NCI-H2081 treated with DMSO at 0.1 percent for 48 hours (cell line): ENCODE measurements at regions not wholly inside any gene's neighbourhood (a gene's known extent, or its start where the extent isn't known, plus 50 kb on each side); places are given as distances from the start of the nearest gene placed in this dataset.
"Not testable (repeated sequence)": the region's sequence is repeated elsewhere in the genome, so short reads cannot be mapped to it uniquely, and the experiment has no call there.

Source experiments
- DNase-seq: peaks from one replicate; lab custom pipeline; 2025; lab: John Stamatoyannopoulos, UW

DNA sequence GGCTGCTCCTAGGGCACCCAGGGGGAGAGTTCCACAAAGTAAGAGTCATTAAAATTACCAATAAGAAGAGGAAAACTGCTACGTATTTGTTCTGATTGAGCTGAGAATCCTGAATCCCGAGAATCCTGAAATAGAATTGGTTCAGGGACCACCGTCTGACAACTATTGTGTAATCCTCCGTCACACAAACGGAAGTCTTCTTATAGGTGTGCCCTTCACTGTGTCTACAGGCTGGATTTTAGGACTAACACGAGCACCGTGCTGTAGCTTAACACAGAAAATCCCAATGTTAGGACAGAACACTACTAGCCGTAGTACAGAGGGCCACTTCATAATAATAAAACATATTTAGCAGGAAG lies 50.6 kb upstream of the RNF182 start:
- DNase-seq, result no peak

DNA sequence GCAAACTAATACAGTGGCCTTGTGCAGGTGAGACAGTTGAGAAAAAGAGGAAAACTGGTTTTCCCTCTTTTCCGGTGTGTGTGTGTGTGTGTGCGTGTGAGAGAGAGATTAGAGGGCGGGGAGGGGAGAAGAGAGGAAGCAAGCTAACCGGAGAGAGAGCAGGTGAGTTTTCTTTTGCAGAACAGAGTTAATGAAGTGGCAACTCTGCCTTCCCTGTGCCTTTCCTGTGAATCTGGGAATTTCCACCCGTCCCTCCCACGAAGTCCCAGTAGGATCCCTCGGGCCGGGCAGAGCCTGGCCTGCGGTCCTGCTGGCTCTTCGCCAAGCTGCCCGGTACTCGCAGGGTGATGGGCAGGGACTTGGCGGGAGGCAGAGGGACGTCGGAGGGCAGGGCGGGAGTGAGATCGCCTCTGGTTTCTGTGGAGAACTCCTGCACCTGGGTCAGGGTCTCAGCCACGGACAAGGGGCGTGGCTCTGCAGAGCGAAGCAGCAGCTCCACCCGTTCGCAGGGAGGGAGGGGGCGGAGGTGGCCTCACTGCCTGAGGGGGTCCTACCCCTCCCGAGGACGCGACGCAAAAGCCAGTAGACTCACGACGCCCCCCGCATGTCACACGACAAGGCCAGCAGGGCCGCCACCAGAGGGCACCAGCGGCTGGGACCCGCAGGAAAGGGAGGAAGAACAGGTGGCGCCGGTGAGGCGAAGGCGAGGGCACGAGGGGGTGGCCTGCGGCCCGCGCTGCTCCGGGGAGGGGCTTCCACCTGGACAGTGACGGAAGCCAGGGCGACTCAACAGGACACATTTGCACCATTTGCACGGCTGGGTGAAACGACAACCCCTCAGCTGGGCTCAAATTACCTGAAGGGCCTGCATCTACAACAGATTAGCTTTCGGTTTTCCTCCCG lies 51.2 kb upstream of the RNF182 start:
- peak; percentile 30 for DNase-seq

DNA sequence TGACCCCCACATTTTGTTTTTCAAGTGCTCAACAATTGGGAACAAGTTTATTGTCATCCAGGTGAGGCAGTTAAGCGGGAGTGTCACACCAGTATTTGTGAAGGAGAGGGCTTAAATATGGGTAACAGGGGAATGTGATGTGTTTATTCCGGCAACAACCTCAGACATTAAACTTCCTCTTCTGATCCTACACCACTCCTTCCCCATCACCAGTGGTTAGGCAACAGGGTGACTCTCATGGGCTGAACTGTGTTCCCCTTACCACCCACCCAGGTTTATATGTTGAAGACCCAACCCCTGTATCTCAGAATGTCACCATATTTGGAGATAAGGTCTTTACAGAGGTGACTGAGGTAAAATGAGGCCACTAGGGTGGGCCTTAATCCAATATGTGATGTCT lies 52.1 kb upstream of the RNF182 start:
- no peak for DNase-seq

DNA sequence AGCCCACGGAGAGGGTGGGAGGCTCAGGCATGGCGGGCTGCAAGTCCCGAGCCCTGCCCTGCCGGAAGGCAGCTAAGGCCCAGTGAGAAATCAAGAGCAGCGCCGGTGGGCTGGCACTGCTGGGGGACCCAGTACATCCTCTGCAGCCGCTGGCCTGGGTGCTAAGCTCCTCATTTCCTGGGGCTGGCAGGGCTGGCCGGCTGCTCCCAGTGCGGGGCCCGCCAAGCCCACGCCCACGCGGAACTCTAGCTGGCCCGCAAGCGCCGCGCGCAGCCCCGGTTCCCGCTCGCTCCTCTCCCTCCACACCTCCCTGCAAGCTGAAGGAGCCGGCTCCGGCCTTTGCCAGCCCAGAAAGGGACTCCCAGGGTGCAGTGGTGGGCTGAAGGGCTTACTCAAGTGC lies 52.7 kb upstream of the RNF182 start:
- not testable (repeated sequence) for DNase-seq

DNA sequence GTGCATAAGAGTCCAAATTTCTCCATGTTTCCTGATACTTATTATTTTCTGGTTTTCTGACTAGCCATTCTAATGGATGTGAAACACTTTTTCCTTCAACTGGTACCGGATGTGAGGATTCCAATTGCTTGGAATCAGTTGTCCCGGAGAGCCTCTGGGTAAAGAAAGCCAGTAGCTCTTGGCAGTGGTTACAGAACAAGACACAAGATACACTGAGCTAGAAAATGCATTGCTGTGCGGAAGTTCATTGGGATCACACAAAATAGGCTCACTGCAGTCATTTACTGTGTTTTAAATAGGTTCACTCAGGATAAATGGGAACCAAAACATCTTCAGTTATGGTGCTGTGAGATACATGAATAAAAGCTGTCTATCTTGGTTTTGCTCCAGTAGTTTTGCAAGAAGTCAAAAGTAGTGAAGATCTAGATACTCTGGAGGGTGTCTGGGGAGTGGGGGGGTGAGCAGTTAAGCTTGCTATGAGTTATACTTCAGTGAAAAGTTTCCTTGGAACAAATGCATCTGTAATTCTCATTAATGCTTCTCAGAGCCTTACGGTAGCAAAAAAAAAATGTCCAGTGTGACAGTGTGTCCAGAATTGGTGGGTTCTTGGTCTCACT lies 54.4 kb upstream of the RNF182 start:
- no peak for DNase-seq

DNA sequence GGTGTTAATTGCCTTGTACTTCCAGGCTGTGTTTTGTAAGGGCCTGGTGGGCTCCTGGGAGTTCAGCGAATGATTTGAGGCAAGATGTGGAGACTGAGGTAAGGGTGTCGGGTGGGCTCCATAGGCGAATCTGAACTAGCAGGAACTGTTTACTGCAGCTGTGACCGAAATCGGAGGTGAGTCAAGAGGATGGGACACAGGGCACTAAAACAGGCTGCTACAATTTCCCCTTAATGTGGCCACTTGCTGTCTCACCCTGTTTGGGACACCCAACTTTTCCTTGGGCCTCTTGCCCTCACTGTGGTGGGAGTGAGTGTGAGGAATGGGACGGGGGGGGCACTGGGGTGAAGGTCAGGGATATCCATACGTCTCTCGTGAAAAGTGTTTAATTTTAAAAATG lies 53.9 kb upstream of the MCUR1 start:
- DNase-seq, result no peak

DNA sequence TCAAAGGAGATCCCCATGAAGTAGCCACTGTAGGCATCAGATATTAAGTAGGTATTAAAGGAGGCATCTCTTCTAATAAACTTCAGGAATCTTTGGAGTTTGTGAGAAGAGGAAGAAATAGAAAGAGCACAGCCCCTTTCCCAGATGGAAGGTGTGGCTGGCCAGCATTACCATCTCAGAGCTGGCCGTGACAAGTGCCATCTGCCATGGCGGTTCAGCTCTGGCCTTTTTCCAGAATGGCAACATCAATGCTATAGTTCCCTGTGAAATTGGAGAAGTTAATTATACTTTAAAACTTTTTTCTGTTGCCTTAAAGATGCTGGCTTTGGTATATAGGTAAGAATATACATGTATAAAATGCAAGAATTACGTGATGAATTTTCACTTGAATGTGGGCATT lies 51.9 kb upstream of the MCUR1 start:
- no peak for DNase-seq

DNA sequence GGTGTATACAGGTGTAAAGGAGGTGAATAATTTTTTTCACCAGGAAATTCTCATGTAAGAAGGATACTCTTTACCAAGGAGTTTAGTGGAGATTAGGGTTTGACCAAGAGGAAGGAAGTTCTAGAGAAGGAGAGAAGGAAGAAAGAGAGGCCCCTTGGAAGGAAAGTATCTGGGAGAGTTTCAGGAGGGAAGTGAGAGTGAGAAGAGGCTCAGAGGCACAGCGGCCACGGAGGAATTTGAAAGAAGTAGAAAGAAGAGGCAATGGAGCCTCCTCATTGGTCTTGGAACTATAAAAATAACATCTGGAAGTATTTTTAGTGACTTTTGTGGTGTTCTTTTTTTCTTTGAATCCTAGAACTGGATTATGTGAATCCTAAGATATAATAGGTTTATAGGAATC lies 50.8 kb upstream of the MCUR1 start:
- DNase-seq, result no peak

DNA sequence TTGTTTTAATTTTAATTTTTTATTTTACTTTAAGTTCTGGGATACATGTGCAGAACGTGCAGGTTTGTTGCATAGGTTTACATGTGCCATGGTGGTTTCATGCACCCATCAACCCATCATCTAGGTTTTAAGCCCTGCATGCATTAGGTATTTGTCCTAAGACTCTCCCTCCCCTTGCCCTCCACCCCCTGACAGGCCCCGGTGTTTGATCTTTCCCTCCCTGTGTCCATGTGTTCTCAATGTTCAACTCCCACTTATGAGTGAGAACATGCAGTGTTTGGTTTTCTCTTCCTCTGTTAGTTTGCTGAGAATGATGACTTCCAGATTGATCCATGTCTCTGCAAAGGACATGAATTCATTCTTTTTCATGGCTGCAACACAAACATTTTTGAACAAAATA lies 50.3 kb upstream of the MCUR1 start:
- not testable (repeated sequence) for DNase-seq
